T-helper 2 cell treated with Interferon-gamma antibody and Interleukin-4, amounts not matched to agents 5 μg/mL and 100 μg/mL, for 36 hours (primary cell): ENCODE measurements at regions not wholly inside any gene's neighbourhood (a gene's known extent, or its start where the extent isn't known, plus 50 kb on each side); places are given as distances from the start of the nearest gene placed in this dataset.
A peak's percentile ranks its signal among the peaks of the same experiment; 100 is the strongest.

Experiments used
- DNase-seq: peaks from one replicate; pipeline ENCODE4 v3.0.0; 2021; ENCODE audit warnings: low spot score
- H3K27ac Mint-ChIP-seq: one replicate; pipeline ENCODE4 v1.8.0; 2021; ENCODE audit warnings: mild to moderate bottlenecking, mixed read lengths
- H3K27me3 Mint-ChIP-seq: one replicate; pipeline ENCODE4 v1.8.0; 2021; ENCODE audit warnings: low read depth, mixed read lengths
- H3K36me3 Mint-ChIP-seq: one replicate; pipeline ENCODE4 v1.8.0; 2021; ENCODE audit warnings: low read depth, mixed read lengths
- H3K4me1 Mint-ChIP-seq: one replicate; pipeline ENCODE4 v1.8.0; 2021; ENCODE audit warnings: low read depth, mixed read lengths
- H3K4me3 Mint-ChIP-seq: one replicate; pipeline ENCODE4 v1.8.0; 2022; ENCODE audit warnings: mild to moderate bottlenecking, moderate library complexity, mixed read lengths
- H3K9me3 Mint-ChIP-seq: one replicate; pipeline ENCODE4 v1.8.0; 2021; ENCODE audit warnings: mixed read lengths

DNA sequence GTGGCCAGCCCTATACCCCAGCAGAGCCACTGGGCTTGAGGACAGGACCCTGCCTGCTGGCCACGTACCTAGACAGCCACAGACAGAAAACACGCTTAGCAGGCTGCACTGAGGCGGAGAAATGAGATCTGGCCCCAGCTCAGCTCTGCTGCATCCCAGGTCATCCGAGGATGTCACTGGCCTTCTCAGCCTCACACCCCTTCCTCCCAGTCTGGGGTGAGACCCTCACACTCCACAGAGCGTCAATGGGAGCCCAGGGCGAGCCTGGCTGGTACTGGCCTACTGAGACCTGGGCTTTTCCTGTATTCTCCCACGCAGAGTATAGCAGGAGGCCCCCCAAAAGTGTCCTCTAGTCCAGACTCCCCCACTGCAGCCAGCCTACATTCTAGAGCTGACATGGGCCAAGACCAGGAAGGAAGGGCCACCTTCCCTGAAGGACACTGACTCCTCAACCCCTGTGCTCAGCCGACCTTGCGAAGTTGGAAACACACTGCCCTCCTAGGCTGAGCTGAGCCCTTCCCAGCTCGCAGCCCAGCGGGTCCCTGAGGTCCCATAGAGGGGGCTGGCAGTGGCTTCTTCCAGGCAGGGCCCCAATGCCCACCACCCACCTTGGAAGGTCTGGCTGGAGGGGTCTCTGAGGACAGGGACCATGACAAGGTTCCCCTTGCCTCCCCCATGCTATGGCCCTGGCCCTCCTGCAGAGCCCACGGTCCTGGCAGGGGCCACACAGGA lies 65.9 kb upstream of the LINC01488 start:
- H3K27me3 Mint-ChIP-seq: peaks cover 8% of the 10 kb centered on the region

DNA sequence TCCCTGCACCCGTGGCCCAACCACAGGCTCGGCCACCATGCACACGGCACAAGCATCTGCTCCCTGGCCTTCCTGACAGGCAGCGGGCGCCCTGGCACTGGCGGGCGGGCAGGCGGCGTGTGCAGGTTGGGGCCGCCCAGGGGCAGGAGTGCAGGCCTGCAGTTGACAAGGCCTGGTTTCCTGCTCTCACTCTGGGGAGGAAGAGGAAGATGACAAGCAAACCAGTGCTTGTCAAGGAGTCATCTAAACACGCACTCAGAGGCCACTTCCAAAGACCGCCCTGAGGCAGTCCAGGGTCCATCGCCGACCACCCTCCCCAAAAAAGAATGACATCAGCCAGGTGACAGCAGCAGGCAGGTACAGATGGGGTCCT lies 65.3 kb upstream of the LINC01488 start:
- Mint-ChIP-seq H3K27ac (no peak overlapping the region), H3K36me3 (no peaks in the 10 kb centered on the region), H3K9me3 (no peaks in the 10 kb centered on the region), H3K4me1 (no peaks in the 10 kb centered on the region), H3K27me3 (peaks cover 8% of the 10 kb centered on the region), H3K4me3 (no peak overlapping the region)
- DNase-seq: no peak

More for the DNA sequence above, 65.9 kb upstream of the LINC01488 start:
- H3K9me3 Mint-ChIP-seq: no peaks in the 10 kb centered on the region
- H3K27ac Mint-ChIP-seq: no peak overlapping the region
- H3K36me3 Mint-ChIP-seq: no peaks in the 10 kb centered on the region
- no peaks in the 10 kb centered on the region for H3K4me1 Mint-ChIP-seq
- no peak for DNase-seq
- no peak overlapping the region for H3K4me3 Mint-ChIP-seq

DNA sequence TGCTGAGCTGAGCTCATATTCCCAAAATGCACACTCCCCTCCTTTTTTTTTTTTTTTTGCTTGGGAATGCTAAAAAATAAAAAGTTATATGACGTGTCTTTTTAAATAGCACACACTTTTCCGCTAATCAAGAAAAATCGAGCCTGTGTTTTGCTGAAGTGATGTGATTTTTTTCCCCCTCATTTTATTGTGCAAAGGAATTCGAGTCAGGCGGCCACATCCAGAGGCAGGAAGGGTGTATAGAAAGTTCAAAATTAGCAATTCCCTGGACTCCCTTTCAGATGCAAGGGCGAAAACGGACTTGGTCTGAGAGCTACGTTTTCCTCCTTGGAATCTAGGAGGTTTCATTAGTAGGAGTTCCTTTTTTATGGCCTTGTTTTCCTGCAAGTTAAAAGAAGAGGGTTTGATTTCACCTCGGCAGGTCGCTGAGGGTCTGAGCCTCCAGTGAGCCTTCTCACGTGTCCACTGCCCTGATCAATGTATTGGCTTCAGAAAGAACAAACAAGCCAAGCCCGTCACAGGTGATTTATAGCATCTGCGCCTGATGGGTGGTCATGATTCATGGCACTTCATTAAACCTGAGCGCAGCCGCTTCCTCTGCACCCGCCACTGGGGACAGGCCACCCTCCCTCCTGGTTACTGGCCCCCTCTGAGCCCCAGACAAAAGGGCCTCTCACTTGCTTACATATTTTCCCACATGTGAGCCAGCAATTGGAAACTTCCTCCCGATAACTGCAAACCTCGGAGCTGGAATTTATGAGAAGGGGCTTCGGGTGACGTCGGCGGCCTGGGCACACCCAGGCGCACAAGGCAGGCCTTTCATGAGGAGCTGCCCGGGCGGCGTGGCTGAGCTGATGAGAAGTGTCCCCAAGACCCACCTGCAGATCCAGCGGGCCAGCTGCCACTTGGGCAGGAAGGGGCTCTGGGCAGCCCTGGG lies 64.4 kb upstream of the LINC01488 start:
- Mint-ChIP-seq H3K27ac (no peak overlapping the region), H3K36me3 (no peaks in the 10 kb centered on the region), H3K4me1 (no peaks in the 10 kb centered on the region), H3K4me3 (no peak overlapping the region), H3K27me3 (peaks cover 5% of the 10 kb centered on the region), H3K9me3 (no peaks in the 10 kb centered on the region)
- DNase-seq: no peak

DNA sequence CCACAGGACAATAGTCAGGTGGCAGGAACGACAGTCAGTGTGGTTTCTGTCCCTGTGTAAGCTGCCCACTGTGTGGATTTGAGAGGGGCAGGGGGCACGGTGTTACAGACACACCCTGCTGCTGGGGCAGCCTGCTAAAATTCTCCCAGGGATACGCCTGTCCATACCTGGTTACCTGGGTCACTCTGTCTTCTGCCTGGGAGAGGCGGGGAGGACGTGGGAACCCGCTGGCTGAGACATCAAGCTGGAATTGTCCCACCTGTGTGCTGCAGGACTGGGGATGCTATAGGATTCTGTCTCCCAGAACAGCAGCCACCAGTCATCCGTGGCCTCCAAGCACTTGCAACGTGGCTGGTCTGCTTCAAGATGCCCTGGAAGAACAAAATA lies 63.8 kb upstream of the LINC01488 start:
- H3K27ac Mint-ChIP-seq: no peak overlapping the region
- H3K36me3 Mint-ChIP-seq: no peaks in the 10 kb centered on the region
- H3K4me1 Mint-ChIP-seq: no peaks in the 10 kb centered on the region

GRCh38 chr11:69418576-69419296 lies 62.7 kb upstream of the LINC01488 start:
- H3K27ac Mint-ChIP-seq: no peak overlapping the region
- H3K4me3 Mint-ChIP-seq: no peak overlapping the region
- H3K4me1 Mint-ChIP-seq: no peaks in the 10 kb centered on the region
- no peaks in the 10 kb centered on the region for H3K36me3 Mint-ChIP-seq
- no peak for DNase-seq
- no peaks in the 10 kb centered on the region for H3K27me3 Mint-ChIP-seq
- H3K9me3 Mint-ChIP-seq: no peaks in the 10 kb centered on the region

More for the DNA sequence above, 63.8 kb upstream of the LINC01488 start:
- Mint-ChIP-seq H3K4me3 (no peak overlapping the region), H3K9me3 (no peaks in the 10 kb centered on the region), H3K27me3 (peaks cover 5% of the 10 kb centered on the region)
- no peak for DNase-seq

DNA sequence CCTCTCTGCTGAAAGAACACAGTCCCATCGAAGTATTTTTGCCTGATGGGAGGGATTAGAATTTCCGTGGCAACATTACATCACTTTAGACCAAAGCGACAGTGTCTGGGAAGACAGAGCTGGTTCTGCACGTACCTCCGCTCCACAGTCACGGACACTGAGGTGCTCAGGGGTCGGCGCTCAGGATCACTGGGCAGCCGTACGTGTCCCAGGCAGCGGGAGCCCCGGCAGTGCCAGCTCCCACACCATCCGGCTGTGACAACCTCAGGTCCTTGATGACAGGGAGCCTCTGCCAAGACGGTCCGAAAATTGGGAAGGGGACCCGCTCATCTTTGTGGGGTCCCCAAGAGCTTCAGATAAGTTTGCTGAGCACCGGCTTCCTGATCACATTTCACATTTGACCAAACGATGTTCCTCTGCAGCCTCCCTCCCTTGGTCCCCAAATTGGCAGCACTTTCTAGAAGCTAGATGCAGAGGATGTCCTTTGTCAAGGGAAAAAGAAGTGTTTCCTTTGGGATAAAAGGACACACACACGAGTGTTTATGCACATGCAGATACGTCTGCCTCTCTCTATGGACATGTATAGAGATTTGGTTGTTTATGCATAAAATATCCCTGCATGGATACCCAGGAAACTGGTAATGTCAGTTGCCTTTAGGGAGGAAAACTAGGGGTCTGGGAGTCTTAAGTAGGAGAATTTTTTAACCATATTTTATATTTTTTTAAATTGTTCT lies 61.6 kb upstream of the LINC01488 start:
- no peak for DNase-seq

DNA sequence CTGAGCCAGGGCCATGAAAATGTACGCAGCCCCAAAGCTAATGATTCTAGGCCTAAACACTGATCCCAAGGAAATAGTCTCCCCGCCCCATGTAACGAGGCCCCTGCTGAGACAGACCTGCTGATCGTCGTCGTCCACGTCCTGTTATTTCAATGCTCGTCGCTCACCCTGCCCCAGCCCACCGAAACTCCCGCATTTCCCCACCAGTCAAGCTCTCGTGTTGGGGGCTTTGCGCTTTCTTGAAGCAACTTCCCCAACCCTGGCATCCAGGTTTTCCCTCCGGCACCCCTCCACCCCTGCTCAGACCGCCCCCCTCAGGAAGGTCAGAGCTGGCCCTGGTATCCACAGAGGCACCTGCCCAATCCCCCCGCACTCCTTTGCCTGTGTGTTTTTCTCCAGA lies 58.8 kb upstream of the LINC01488 start:
- no peaks in the 10 kb centered on the region for H3K27me3 Mint-ChIP-seq
- H3K27ac Mint-ChIP-seq: no peak overlapping the region
- no peaks in the 10 kb centered on the region for H3K4me1 Mint-ChIP-seq
- H3K9me3 Mint-ChIP-seq: peaks cover 13% of the 10 kb centered on the region
- H3K4me3 Mint-ChIP-seq: no peak overlapping the region
- H3K36me3 Mint-ChIP-seq: no peaks in the 10 kb centered on the region
- DNase-seq: no peak

More for the DNA sequence above, 61.6 kb upstream of the LINC01488 start:
- Mint-ChIP-seq H3K27me3 (no peaks in the 10 kb centered on the region), H3K4me1 (no peaks in the 10 kb centered on the region), H3K4me3 (no peak overlapping the region), H3K27ac (no peak overlapping the region), H3K9me3 (peaks cover 7% of the 10 kb centered on the region), H3K36me3 (no peaks in the 10 kb centered on the region)

GRCh38 chr11:69423181-69423580 lies 58.3 kb upstream of the LINC01488 start:
- Mint-ChIP-seq H3K27me3 (no peaks in the 10 kb centered on the region), H3K36me3 (no peaks in the 10 kb centered on the region), H3K4me1 (no peaks in the 10 kb centered on the region), H3K27ac (no peak overlapping the region), H3K4me3 (no peak overlapping the region), H3K9me3 (peaks cover 13% of the 10 kb centered on the region)
- DNase-seq: no peak

DNA sequence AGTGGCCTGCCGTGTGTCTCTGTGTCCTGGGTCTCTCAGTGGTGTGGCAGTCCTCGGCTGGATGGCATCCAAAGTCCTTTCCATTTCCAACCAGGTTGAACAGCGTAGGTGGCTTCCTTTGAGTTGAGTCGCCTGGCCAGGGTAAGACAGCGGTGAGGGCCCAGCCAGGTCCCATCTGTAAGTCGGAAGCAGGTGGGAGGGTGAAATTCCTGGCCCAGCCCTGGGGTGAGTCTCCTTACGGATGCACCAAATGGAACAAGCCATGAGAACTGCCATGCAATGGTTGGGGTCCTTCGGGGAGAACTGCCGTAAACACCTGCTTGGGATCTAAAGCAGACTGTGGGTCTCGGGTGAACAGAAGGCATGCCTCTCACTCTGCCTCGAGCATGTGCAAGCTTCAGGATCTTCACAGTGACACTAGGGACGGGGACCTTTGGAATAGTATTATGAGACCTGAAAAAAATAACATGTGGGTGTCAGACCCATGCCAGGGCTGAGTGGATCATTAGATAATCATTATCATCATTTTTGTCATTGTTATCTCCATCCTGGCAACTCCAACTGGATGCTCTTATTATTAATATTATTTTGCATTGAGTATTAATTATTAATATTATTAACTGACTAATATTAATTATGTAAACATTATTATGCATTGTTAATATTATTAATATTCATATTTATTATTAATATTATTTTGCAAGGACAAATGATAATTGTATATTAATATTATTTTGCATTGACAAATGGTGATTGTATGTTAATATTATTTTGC lies 57.7 kb upstream of the LINC01488 start:
- Mint-ChIP-seq H3K4me3 (no peak overlapping the region), H3K27me3 (no peaks in the 10 kb centered on the region), H3K9me3 (peaks cover 13% of the 10 kb centered on the region), H3K36me3 (no peaks in the 10 kb centered on the region), H3K4me1 (no peaks in the 10 kb centered on the region), H3K27ac (no peak overlapping the region)
- DNase-seq: no peak

DNA sequence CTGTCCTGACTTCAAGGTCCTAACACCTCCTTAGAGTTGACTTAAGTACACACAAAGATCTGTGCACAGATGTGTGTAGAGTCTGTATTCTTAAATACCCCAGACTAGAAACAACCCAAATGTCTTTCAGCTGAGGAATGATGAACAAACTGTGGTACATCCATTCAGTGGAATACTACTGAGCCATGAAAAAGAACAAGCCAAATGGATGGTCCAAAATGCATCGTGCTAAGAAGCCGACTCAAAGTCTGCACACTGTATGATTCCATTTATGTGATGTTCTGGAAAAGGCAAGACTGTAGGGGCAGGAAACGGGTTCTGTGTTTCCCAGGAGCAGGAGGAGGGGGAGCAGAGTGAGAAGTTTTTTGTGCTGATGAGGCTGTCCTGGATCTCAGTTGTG lies 56.7 kb upstream of the LINC01488 start:
- H3K4me1 Mint-ChIP-seq: no peaks in the 10 kb centered on the region

GRCh38 chr11:69425444-69425843 lies 56.0 kb upstream of the LINC01488 start:
- no peak overlapping the region for H3K4me3 Mint-ChIP-seq
- H3K27ac Mint-ChIP-seq: no peak overlapping the region
- H3K27me3 Mint-ChIP-seq: no peaks in the 10 kb centered on the region
- peaks cover 13% of the 10 kb centered on the region for H3K9me3 Mint-ChIP-seq
- no peaks in the 10 kb centered on the region for H3K36me3 Mint-ChIP-seq
- H3K4me1 Mint-ChIP-seq: no peaks in the 10 kb centered on the region
- no peak for DNase-seq

More for the DNA sequence above, 56.7 kb upstream of the LINC01488 start:
- Mint-ChIP-seq H3K27me3 (no peaks in the 10 kb centered on the region), H3K9me3 (peaks cover 13% of the 10 kb centered on the region), H3K4me3 (no peak overlapping the region), H3K36me3 (no peaks in the 10 kb centered on the region), H3K27ac (no peak overlapping the region)
- no peak for DNase-seq

DNA sequence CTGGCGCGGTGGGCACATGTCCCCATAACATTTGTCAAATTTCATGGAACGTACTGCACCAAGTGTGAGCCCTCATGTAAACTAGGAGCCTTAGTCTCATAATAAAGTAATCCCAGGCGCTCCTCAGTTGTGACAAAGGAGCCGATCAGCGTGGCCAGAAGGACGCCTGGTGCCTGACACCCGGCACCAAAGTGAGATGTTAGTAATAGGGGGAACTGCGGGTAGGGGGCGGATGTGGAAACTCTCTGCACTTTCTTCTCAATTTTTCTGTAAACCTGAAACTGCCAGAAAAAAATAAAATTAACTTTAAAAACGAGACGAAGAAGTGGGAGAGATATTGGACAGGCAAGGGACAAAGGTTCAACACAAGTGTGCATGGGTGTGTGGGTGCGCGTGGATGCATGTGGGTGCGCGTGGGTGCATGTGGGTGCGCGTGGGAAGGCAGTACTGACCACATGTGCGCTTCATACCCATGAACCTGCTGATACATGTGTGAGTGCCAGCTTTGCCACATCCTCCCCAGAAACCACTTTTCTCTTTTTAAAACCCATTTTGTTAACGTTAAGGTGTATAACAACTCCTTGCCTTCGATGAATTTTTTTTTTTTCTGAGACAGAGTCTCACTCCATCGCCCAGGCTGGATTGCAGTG lies 55.4 kb upstream of the LINC01488 start:
- no peaks in the 10 kb centered on the region for H3K36me3 Mint-ChIP-seq
- H3K4me3 Mint-ChIP-seq: no peak overlapping the region
- no peaks in the 10 kb centered on the region for H3K27me3 Mint-ChIP-seq
- H3K9me3 Mint-ChIP-seq: peaks cover 13% of the 10 kb centered on the region
- no peaks in the 10 kb centered on the region for H3K4me1 Mint-ChIP-seq
- DNase-seq: peak; percentile 6
- H3K27ac Mint-ChIP-seq: no peak overlapping the region
